Gastrocnemius medialis (tissue), 4 donors: ENCODE measurements at regions not wholly inside any gene's neighbourhood (a gene's known extent, or its start where the extent isn't known, plus 50 kb on each side); places are given as distances from the start of the nearest gene placed in this dataset.

ENCODE experiments used
- CTCF ChIP-seq, 5 experiments: fragments of 450-650 bp in 3 of 5; fragments of 200-600 bp in 2 of 5; sonication (generic) in 2 of 5; IDR thresholded peaks in 4 of 5; conservative IDR thresholded peaks in 1 of 5; 1 replicate in 4 of 5; 2 replicates in 1 of 5; pipeline ENCODE4 v1.5.1; 2016 to 2019; ENCODE audit warnings: antibody characterized with exemption in 5 of 5, mild to moderate bottlenecking in 3 of 5, moderate library complexity in 3 of 5
- POLR2A ChIP-seq, 2 donors: fragments of 450-650 bp; IDR thresholded peaks; one replicate each; pipeline ENCODE4 v1.6.1; 2017; ENCODE audit warnings: antibody characterized with exemption in 2 of 2, mild to moderate bottlenecking in 2 of 2, moderate library complexity in 2 of 2

DNA sequence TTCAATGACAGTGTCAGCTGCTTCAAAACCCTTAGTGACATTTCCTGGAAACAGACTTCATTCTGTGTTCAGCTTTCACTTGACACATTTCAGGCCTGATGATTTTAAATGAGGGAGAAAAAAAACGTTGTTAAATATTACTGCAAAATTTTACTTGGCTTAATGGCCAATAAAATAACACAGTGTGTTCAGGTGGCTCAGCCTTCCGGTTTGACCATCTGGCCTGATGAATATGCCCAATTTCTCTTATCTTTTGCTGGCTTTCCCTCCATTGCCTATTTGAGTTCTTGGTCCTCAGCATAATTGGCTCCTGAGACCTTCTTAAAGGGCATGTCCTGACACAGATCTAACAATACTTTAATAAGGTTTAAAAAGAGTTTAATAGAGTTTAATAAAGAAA, 462.4 kb downstream of the ADRA2A start:
- TF ChIP-seq CTCF (IDR thresholded peaks at IDR 0.05 in 4 of 5, conservative IDR thresholded peaks at IDR 0.05 in 1 of 5) (no peak), POLR2A (IDR thresholded peaks at IDR 0.05) (no peak)
